ENCODE measurements at regions not wholly inside any gene's neighbourhood (a gene's known extent, or its start where the extent isn't known, plus 50 kb on each side); places are given as distances from the start of the nearest gene placed in this dataset.

GRCh38 chr11:39288011-39288410 lies 2171.4 kb downstream of the LRRC4C start:
- no peak for DNase-seq

DNA sequence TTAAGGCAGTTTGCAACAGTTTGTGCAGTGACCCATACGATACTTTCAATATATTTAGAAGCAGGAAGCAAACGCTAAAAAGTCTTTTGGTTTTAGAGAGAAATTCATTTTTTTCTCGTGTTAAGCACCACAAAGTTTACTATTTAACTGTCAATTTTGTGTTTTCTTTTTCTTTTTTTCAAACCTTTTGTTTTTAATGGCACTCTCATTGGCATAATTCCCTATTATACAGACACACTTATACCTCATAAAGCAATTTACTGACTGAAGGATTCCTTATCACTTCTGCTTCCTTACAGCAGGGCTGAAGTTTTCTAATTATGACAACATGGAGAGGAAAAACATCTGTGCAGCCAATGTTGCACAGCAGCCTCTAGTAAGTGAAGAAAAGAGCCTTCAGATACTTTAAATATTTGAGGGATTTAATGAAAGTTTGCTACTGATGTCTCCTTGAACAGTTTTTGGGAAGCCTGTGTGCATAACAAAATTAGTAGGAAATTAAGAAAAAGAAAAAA lies 2191.2 kb downstream of the LRRC4C start:
- DNase-seq, result no peak

GRCh38 chr11:39255648-39256047 lies 2203.8 kb downstream of the LRRC4C start:
- no peak for DNase-seq

- no peak for DNase-seq
These were observed 2209.7 kb downstream of the LRRC4C start for GRCh38 chr11:39249566-39250365.

DNA sequence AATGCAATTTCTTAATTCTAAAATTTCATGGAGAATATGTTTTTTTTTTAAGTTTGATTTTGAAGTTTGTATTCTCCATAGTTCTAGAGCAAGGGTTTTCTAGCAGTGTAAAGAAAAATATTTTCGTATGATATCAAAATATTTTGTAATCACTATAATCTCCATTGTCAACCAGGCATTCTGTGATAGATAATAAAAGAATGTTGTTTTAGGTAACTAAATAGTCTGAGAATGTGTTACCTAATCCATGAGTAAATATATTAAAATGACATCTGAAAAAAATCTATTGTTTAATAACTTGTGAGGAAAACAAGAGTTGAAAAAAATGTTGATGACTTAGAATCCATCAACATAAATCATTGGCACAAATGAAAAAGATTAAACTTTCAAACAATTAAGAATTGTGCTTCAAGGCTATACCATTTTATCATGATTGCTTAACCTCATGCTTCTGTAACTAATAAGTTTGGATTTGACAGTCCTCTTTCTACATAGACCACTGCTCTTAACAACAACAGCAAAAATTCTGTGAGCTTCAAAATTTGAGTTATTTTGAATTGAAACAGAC lies 2211.8 kb downstream of the LRRC4C start:
- no peak for DNase-seq

DNA sequence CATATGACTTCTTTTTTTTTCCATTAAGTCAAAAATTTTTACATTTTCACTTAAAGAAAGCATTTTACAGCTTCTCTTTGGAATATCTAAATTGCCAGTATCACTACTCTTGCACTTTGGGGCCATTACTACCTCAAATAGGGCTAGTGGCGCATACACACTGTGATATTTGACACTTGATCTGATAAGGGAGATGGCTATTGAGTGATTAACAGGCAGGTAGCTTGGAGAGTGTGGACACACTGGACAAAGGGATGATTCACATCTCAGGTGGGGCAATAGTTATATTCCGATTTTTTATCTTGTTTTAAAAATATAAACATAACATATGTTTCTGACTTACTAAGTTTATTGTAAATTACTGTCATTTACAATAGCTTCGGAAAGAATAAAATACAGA lies 2219.9 kb downstream of the LRRC4C start:
- no peak for DNase-seq

- no peak for DNase-seq
These were observed 2222.5 kb downstream of the LRRC4C start for GRCh38 chr11:39236916-39237315.

DNA sequence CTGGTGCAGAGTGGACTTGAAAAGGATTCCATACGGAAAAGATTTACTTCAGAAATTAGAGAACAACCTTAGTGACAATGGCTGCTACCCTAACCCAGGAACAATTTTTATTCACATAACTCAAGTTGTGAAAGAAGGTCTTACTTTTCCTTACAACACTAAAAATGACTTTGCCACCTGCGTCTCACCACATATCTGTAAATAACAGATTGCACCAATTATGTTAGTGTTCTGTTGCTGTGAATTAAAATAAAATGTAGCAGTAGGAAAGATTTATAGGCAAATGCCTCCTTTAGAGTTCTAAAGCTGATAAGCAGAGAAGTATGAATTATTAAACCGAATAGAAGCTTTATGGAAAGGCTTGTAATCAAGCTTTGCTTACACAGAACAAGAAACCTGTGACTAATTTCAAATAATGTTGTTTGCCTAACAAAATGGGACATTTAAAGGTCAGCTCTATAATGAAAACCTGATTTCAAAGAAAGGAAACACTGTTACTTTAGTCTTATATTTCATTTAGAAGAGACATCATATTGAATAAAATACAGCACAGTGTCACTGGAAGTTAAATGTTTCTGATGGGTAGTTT lies 2237.8 kb downstream of the LRRC4C start:
- no peak for DNase-seq

DNA sequence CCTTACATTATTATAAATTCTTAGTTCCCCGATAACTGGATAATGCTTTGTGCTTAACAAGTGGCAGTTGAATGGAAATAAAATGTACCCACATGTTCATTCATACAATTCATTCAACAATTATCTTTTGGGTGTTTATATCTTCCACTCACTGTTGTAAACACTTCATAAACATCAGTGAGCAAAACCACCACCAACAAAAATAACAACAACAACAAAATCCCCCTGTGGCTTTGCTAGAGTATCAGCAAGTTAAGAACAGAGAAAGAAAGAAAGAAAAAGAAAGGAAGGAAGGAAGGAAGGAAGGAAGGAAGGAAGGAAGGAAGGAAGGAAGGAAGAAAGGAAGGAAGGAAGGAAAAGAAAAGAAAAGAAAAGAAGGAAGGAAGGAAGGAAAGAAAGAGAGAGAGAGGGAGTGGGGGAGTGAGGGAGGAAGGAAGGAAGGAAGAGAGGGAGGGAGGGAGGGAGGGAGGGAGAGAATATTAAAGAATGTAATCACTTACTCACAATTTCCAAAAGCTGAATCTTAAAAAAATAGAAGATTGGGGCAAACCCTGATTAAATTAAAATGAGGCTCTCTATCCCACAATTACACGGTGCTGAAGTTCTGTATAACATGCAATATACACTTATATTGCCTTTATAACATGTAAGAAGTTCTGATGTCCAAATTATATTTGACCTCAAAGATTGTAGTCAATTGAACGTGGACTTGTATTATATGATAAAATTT lies 2238.8 kb downstream of the LRRC4C start:
- no peak for DNase-seq

DNA sequence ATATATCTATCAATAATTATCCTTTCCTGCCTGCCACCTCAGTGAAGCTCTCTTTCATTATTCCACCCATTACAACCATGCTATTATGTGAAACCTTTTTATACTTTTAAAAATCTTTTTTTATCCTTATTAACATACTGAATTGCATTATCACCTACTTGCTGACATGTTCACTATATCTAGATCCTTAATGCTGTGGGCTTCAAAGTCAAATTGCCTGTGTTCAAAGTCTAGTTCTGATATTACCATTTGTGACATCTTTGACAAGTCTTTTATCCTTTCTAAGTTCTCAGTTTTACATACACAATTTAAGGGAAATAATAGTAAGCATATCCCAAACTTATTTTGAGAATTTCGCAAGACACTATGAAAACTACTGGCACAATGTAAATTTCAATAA lies 2239.4 kb downstream of the LRRC4C start:
- no peak for DNase-seq

GRCh38 chr11:39209981-39210380 lies 2249.5 kb downstream of the LRRC4C start:
- no peak for DNase-seq

GRCh38 chr11:39205236-39205995 lies 2254.0 kb downstream of the LRRC4C start:
- no peak for DNase-seq

DNA sequence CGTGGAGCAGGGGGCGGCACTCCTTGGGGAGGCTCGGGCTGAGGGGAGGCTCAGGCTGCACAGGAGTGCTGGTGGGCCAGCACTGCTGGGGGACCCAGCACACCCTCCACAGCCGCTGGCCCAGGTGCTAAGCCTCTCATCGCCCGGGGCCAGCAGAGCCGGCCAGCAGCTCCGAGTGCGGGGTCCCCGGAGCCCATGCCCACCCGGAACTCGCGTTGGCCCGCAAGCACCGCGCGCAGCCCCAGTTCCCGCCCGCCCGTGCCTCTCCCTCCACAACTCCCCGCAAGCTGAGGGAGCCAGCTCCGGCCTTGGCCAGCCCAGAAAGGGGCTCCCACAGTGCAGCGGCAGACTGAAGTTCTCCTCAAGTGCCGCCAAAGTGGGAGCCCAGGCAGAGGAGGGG lies 2266.8 kb downstream of the LRRC4C start:
- no peak for DNase-seq

- no peak for DNase-seq
These were observed 2268.7 kb downstream of the LRRC4C start for GRCh38 chr11:39190751-39191150.

DNA sequence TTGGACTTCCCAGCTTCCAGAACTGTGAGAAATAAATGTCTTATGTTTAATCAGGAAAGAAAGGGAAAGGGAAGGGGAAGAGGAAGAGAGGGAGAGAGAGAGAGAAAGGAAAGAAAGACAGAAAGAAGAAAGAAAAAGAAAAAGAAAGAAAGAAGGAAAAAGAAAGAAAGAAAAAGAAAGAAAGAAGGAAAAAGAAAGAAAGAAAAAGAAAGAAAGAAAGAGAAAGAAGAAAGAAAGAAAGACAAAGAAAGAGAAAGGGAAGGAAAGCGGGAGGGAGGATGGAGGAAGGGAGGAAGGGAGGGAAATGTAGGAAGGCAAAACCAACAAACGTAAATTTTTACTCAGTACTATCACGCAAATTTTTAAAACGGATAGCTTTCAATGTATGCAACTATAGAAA lies 2281.8 kb downstream of the LRRC4C start:
- no peak for DNase-seq

- DNase-seq, result no peak
These were observed 2284.5 kb downstream of the LRRC4C start for GRCh38 chr11:39174965-39175364.

DNA sequence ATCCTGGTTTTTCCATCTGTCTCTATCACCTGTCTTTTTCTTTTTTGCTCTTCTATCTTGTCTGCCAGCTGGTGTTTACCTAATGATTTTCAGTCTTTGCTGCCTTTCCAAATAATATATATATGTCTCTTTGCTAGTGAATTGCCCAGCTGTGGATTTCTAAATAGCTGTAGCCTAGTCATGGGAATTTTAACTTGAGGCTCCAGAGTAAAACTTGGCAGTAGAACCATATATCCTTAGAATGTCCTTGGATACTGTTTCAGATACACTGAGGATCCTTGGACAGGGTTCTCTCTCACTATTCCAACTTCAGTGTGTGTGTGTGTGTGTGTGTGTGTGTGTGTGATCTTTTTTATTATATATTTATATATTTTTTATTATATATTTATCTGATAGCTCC lies 2285.3 kb downstream of the LRRC4C start:
- DNase-seq, result no peak

DNA sequence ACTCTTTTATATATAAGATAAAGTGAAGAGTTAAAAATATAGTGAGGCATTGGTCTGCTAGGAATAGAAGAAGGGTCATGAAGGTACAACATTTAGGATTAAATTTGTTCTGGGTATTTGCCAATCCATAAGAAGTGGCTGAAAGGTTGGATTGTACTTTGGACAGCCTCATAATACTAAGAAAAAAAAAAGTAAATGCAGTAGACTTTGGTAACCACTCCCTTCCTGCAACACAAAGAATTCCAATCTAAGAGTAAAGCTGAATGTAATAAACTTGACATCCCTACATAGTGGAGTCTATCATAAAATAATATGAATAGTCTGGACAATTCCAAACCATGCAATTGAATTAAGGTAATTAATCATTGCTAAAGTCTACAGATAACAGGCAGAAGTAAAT lies 2294.4 kb downstream of the LRRC4C start:
- no peak for DNase-seq

- no peak for DNase-seq
These were observed 2310.2 kb downstream of the LRRC4C start for GRCh38 chr11:39149214-39149613.

GRCh38 chr11:39145346-39145745 lies 2314.1 kb downstream of the LRRC4C start:
- no peak for DNase-seq

DNA sequence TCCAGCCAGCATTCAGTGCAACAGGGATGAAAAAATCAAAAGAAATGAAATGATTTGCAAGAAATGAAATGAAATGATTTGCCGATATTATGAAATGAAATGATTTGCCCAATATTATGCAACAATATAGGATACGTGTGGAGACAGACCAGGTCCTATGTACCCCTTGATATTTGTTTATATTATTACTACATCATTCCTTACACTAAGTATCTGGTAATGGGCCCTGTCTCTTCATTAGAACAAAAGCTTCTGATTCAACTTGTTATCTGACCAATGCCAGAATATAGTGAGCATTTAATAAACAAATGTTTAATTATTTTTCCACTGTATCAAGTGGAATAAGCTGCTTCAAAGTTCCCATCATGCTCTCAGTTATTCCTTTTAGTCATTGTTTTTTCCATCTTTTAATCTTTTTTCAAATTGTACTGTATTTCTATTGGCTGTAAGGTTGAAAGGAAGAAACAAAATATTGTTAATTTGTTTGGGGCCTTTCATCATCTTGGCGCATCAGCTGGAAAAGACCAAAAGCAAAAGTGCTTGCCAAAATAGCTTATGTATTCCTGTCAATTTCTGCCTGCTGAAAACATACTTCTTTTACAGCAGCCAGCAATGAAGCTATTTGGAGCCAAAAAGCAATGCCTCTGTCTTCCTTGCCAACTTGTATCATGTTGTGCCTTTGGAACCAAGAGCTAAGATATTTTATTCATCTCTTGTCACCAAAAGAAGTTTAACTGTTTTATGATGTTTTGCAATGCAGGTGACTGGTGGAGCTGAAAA lies 2314.9 kb downstream of the LRRC4C start:
- no peak for DNase-seq

DNA sequence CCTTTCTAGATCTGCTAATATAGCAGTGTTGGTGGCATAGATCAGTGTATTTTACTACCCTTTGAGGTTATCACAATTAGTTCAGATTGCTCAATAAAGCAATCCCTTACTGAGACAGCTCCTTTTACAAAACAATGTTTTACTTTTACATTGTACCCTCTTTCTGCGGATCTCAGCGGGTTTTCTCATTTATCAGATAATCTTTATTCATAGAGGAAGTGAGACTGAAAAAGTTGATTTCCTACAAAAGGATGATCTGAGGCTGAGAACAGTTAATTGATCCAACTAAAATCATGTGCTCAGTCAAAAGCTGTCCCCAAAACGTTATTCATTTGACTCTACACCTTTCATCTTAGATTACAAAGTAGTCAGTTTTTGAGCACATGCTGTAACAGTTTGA lies 2319.9 kb downstream of the LRRC4C start:
- no peak for DNase-seq
